ENCODE measurements at regions not wholly inside any gene's neighbourhood (a gene's known extent, or its start where the extent isn't known, plus 50 kb on each side); places are given as distances from the start of the nearest gene placed in this dataset.

- DNase-seq = peak; percentile 37 to 81 (median 61)
Observed at GRCh38 chr21:28358170-28358569, 634.5 kb downstream of the LTN1 start.

GRCh38 chr21:28357743-28358142 lies 634.9 kb downstream of the LTN1 start:
- no peak for DNase-seq

GRCh38 chr21:28356422-28356821 lies 636.3 kb downstream of the LTN1 start:
- DNase-seq = no peak

GRCh38 chr21:28345934-28346333 lies 646.7 kb downstream of the LTN1 start:
- no peak for DNase-seq

GRCh38 chr21:28344985-28345384 lies 647.7 kb downstream of the LTN1 start:
- DNase-seq = no peak

- no peak for DNase-seq
Observed at GRCh38 chr21:28342212-28342810, 650.4 kb downstream of the LTN1 start.

GRCh38 chr21:28339403-28339802 lies 653.3 kb downstream of the LTN1 start:
- DNase-seq = no peak

GRCh38 chr21:28338701-28339305 lies 653.9 kb downstream of the LTN1 start:
- DNase-seq = no peak

GRCh38 chr21:28337315-28337714 lies 655.4 kb downstream of the LTN1 start:
- DNase-seq = peak; percentile 49 to 78 (median 69)

GRCh38 chr21:28336314-28336713 lies 656.4 kb downstream of the LTN1 start:
- DNase-seq = peak; percentile 79 to 89 (median 85)

- DNase-seq = no peak
Observed at GRCh38 chr21:28334407-28334806, 658.3 kb downstream of the LTN1 start.

GRCh38 chr21:28333578-28334075 lies 659.0 kb downstream of the LTN1 start:
- no peak for DNase-seq

- DNase-seq = no peak
Observed at GRCh38 chr21:28332796-28333195, 659.9 kb downstream of the LTN1 start.

GRCh38 chr21:28325618-28326017 lies 667.1 kb downstream of the LTN1 start:
- DNase-seq = no peak

- no peak for DNase-seq
Observed at GRCh38 chr21:28324690-28325089, 668.0 kb downstream of the LTN1 start.

- DNase-seq = no peak
Observed at GRCh38 chr21:28317177-28317950, 675.3 kb downstream of the LTN1 start.

- DNase-seq = no peak
Observed at GRCh38 chr21:28311411-28312190, 681.1 kb downstream of the LTN1 start.

GRCh38 chr21:28310711-28311110 lies 682.0 kb downstream of the LTN1 start:
- DNase-seq = peak in 1 of 3 donors; percentile 28

- peak in 2 of 3 donors; percentile 25 to 62 for DNase-seq
Observed at GRCh38 chr21:28310171-28310685, 682.4 kb downstream of the LTN1 start.

- no peak for DNase-seq
Observed at GRCh38 chr21:28309596-28309995, 683.1 kb downstream of the LTN1 start.

GRCh38 chr21:28308516-28308915 lies 684.2 kb downstream of the LTN1 start:
- peak in 1 of 3 donors; percentile 12 for DNase-seq

- DNase-seq = no peak
Observed at GRCh38 chr21:28299946-28300345, 692.7 kb downstream of the LTN1 start.
